HepG2 (cell line): ENCODE measurements at regions not wholly inside any gene's neighbourhood (a gene's known extent, or its start where the extent isn't known, plus 50 kb on each side); places are given as distances from the start of the nearest gene placed in this dataset.

Experiments used
- ATAC-seq: fragments of 200-7000 bp; cut with Tn5 transposase; 3 replicates; pipeline ENCODE4 v1.9.1; 2020; ENCODE audit warnings: mild to moderate bottlenecking, moderate library complexity
- BruUV-seq: library from RNA; stranded (reverse); fragments of 400-500 nt; replicated peaks from 2 replicates; lab custom pipeline; 2021; lab: Mats Ljungman, UMichigan
- CTCF ChIA-PET: fragments of 300-600 bp; formaldehyde crosslinking; extraction: SDS; loops from one replicate; lab custom pipeline; 2021; ENCODE audit warnings: low total read pairs, inconsistent platforms, low intra/inter-chr PET ratio; lab: Yijun Ruan, JAX
- POLR2A ChIA-PET: fragments of 350-600 bp; sonication (Branson Sonifier 250); formaldehyde crosslinking; loops from one replicate; lab custom pipeline; 2020; ENCODE audit warnings: antibody characterized with exemption, inconsistent platforms; lab: Yijun Ruan, JAX
- DNase-seq: peaks from one replicate; pipeline ENCODE4 v3.0.0-alpha.2; 2015; ENCODE audit warnings: low spot score
- FAIRE-seq: peaks from 3 replicates; lab custom pipeline; 2011; peaks lifted over from hg19 to GRCh38; lab: Jason Lieb, UNC
- H2AFZ ChIP-seq: one replicate; pipeline ENCODE4 v1.6.1; 2011; ENCODE audit warnings: low read length, inconsistent platforms
- H3K27ac ChIP-seq: fragments of 300-600 bp; 3 replicates; pipeline ENCODE4 v1.8.0; 2011; ENCODE audit warnings: mixed run types, mild to moderate bottlenecking, mixed read lengths, low read length, inconsistent platforms; ENCODE audit not compliant: insufficient read depth; ENCODE audit errors: extremely low read length
- H3K27me3 ChIP-seq, 2 experiments: fragments of 200-600 bp in 1 of 2; 2 replicates in 1 of 2; 3 replicates in 1 of 2; pipeline versions ENCODE4 v1.6.0 to v1.8.0; 2011; ENCODE audit warnings: low read length in 2 of 2, mild to moderate bottlenecking in 2 of 2, moderate library complexity in 2 of 2, inconsistent platforms in 1 of 2; ENCODE audit not compliant: insufficient read depth in 2 of 2, control insufficient read depth in 1 of 2
- H3K36me3 ChIP-seq, 2 experiments: fragments of 200-600 bp in 1 of 2; replicated peaks in 1 of 2; 2 replicates in 1 of 2; 3 replicates in 1 of 2; pipeline versions ENCODE4 v1.5.1 to v1.8.0; 2011; ENCODE audit warnings: low read length in 2 of 2, inconsistent platforms in 1 of 2; ENCODE audit not compliant: insufficient read depth in 2 of 2, control insufficient read depth in 1 of 2
- H3K4me1 ChIP-seq: 2 replicates; pipeline ENCODE4 v1.5.1; 2012; ENCODE audit warnings: low read length, inconsistent platforms; ENCODE audit not compliant: insufficient read depth
- H3K4me2 ChIP-seq: 2 replicates; pipeline ENCODE4 v1.6.0; 2011; ENCODE audit warnings: low read depth, low read length, inconsistent platforms
- H3K4me3 ChIP-seq, 3 experiments: fragments of 200-600 bp in 1 of 3; sonication (generic), shearing (Covaris generic) in 1 of 3; replicated peaks in 1 of 3; 2 replicates each; pipeline ENCODE4 v1.5.1; 2011 to 2016; ENCODE audit warnings: low read length in 3 of 3, inconsistent platforms in 2 of 3, low read depth in 2 of 3, mild to moderate bottlenecking in 2 of 3, control low read depth in 1 of 3, mixed read lengths in 1 of 3; ENCODE audit not compliant: insufficient read depth in 1 of 3
- H3K79me2 ChIP-seq: one replicate; pipeline ENCODE4 v1.6.1; 2011; ENCODE audit warnings: low read length, inconsistent platforms; ENCODE audit not compliant: insufficient read depth
- H3K9ac ChIP-seq: 2 replicates; pipeline ENCODE4 v1.6.0; 2011; ENCODE audit warnings: mild to moderate bottlenecking, low read depth, low read length, inconsistent platforms; ENCODE audit not compliant: insufficient read depth
- H3K9me3 ChIP-seq: 2 replicates; pipeline ENCODE4 v1.5.1; 2012; ENCODE audit warnings: mild to moderate bottlenecking, low read length
- H4K20me1 ChIP-seq: 2 replicates; pipeline ENCODE4 v1.6.0; 2011; ENCODE audit warnings: inconsistent platforms, mild to moderate bottlenecking, low read length, moderate library complexity; ENCODE audit not compliant: insufficient read depth
- MYPOP ChIP-seq: sonication (generic); formaldehyde crosslinking; IDR thresholded peaks from 2 replicates; pipeline ENCODE4 v1.8.1; 2023; ENCODE audit warnings: mild to moderate bottlenecking, moderate library complexity, missing genetic modification reagents
- NFRKB ChIP-seq: fragments of 450-650 bp; IDR thresholded peaks from 2 replicates; pipeline ENCODE4 v1.6.1; 2017
- PATZ1 ChIP-seq: sonication (generic); formaldehyde crosslinking; IDR thresholded peaks from 2 replicates; pipeline ENCODE4 v1.4.0; 2020; ENCODE audit warnings: missing genetic modification reagents
- ZBTB1 ChIP-seq: sonication (generic); formaldehyde crosslinking; IDR thresholded peaks from 2 replicates; pipeline ENCODE4 v1.4.0; 2020; ENCODE audit warnings: missing genetic modification reagents, borderline replicate concordance
- ZNF232 ChIP-seq: sonication (generic); formaldehyde crosslinking; IDR thresholded peaks from 2 replicates; pipeline ENCODE4 v1.4.0; 2020; ENCODE audit warnings: missing genetic modification reagents, borderline replicate concordance
- ZNF343 ChIP-seq: sonication (generic); formaldehyde crosslinking; IDR thresholded peaks from 2 replicates; pipeline ENCODE4 v1.4.0; 2020; ENCODE audit warnings: mild to moderate bottlenecking, missing genetic modification reagents
- ZNF672 ChIP-seq: sonication (generic); formaldehyde crosslinking; IDR thresholded peaks from 2 replicates; pipeline ENCODE4 v1.8.1; 2022; ENCODE audit warnings: missing genetic modification reagents
- ZSCAN31 ChIP-seq: sonication (generic); formaldehyde crosslinking; IDR thresholded peaks from 2 replicates; pipeline ENCODE4 v1.5.0; 2020; ENCODE audit warnings: low read depth, mild to moderate bottlenecking, missing genetic modification reagents
- WGBS: methylation state at CpG from one replicate; pipeline ENCODE4 v1.1.6; 2017; ENCODE audit warnings: low lambda C conversion rate; 5-methylcytosine and 5-hydroxymethylcytosine counted together
- in situ Hi-C: cut with HindIII; loops from 2 replicates; pipeline ENCODE4 v1.10.0; 2017; ENCODE audit warnings: low pct_unique_long_range_greater_than_20kb; ENCODE audit not compliant: extremely low pct_ligation_motif_present
- intact Hi-C: fragments of 100-400 bp; cut with micrococcal nuclease; formaldehyde crosslinking; loops from one replicate; pipeline ENCODE4 v1.10.0; 2022; ENCODE audit not compliant: unreplicated experiment
- TF ChIP-seq, protein P1 (sequence below): sonication (generic); formaldehyde crosslinking; IDR thresholded peaks from 2 replicates; pipeline ENCODE4 v1.8.1; 2023; ENCODE audit warnings: mild to moderate bottlenecking, missing genetic modification reagents, borderline replicate concordance
- TF ChIP-seq, protein P2 (sequence below): sonication (generic); formaldehyde crosslinking; IDR thresholded peaks from 2 replicates; pipeline ENCODE4 v1.8.0; 2022; ENCODE audit warnings: low read depth, missing genetic modification reagents

- POLR2A ChIA-PET: no interaction called here
- Histone ChIP-seq H3K9ac (no peak overlapping the region), H3K27me3 (no peaks in the 10 kb centered on the region), H3K4me1 (no peaks in the 10 kb centered on the region), H3K9me3 (peaks cover 74% of the 10 kb centered on the region), H3K79me2 (no peaks in the 10 kb centered on the region), H2AFZ (no peak overlapping the region), H3K27ac (no peak overlapping the region), H3K4me2 (no peak overlapping the region), H3K36me3 (no peaks in the 10 kb centered on the region), H4K20me1 (no peaks in the 10 kb centered on the region), H3K4me3 (no peak overlapping the region)
- CTCF ChIA-PET: no interaction called here
- 38% methylated on average over 4 of the region's 4 CpGs for WGBS
- no TSS peak for BruUV-seq
- intact Hi-C loops (no loop called here), in situ Hi-C loops (no loop called here)
- no peak for TF ChIP-seq NFRKB
- no peak for TF ChIP-seq ZSCAN31
- TF ChIP-seq ZNF232 (CRISPR knock-in tag): no peak
- TF ChIP-seq MYPOP (CRISPR knock-in tag): no peak
- no peak for ATAC-seq
- FAIRE-seq: no peak
- no peak for DNase-seq
These were observed 619.4 kb upstream of the TMPRSS15 start for GRCh38 chr21:19022978-19023377.

GRCh38 chr21:19026911-19027310, 623.3 kb upstream of the TMPRSS15 start:
- intact Hi-C loops: no loop called here
- DNase-seq (no peak), FAIRE-seq (no peak), ATAC-seq (no peak)
- TF ChIP-seq, protein P1, sequence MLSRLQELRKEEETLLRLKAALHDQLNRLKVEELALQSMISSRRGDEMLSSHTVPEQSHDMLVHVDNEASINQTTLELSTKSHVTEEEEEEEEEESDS: no peak
- TF ChIP-seq PATZ1 (CRISPR knock-in tag) (no peak), ZNF343 (CRISPR knock-in tag) (no peak), ZNF672 (CRISPR knock-in tag) (no peak), ZBTB1 (no peak)
- TF ChIP-seq, protein P2, sequence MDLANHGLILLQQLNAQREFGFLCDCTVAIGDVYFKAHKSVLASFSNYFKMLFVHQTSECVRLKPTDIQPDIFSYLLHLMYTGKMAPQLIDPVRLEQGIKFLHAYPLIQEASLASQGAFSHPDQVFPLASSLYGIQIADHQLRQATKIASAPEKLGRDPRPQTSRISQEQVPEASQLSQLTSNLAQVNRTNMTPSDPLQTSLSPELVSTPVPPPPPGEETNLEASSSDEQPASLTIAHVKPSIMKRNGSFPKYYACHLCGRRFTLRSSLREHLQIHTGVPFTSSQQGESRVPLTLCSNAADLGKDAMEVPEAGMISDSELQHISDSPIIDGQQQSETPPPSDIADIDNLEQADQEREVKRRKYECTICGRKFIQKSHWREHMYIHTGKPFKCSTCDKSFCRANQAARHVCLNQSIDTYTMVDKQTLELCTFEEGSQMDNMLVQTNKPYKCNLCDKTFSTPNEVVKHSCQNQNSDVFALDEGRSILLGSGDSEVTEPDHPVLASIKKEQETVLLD: no peak
- Histone ChIP-seq H4K20me1 (no peaks in the 10 kb centered on the region), H3K9me3 (peaks cover 71% of the 10 kb centered on the region), H3K4me2 (no peak overlapping the region), H3K27ac (no peak overlapping the region), H3K4me1 (no peaks in the 10 kb centered on the region), H3K27me3 (no peaks in the 10 kb centered on the region), H3K4me3 (no peak overlapping the region), H3K79me2 (no peaks in the 10 kb centered on the region), H2AFZ (no peak overlapping the region), H3K9ac (no peak overlapping the region), H3K36me3 (no peaks in the 10 kb centered on the region)
- BruUV-seq: no TSS peak
- ChIA-PET POLR2A (no interaction called here), CTCF (no interaction called here)
- in situ Hi-C loops: no loop called here
